CD4-positive, CD25-positive, alpha-beta regulatory T cell (primary cell): ENCODE measurements at regions not wholly inside any gene's neighbourhood (a gene's known extent, or its start where the extent isn't known, plus 50 kb on each side); places are given as distances from the start of the nearest gene placed in this dataset.
"Not testable (repeated sequence)": the region's sequence is repeated elsewhere in the genome, so short reads cannot be mapped to it uniquely, and the experiment has no call there.

Source experiments
- ATAC-seq, 2 donors: fragments of 150-1000 bp; cut with Tn5 transposase; one replicate each; pipeline ENCODE4 v1.10.0; 2021; ENCODE audit warnings: low read depth in 2 of 2, moderate number of reproducible peaks in 2 of 2, moderate library complexity in 1 of 2
- DNase-seq, 3 donors: peaks; one replicate each; pipeline versions ENCODE4 v3.0.0 to v3.0.0-alpha.2; 2012 to 2022; ENCODE audit warnings: mixed read lengths in 1 of 3
- H3K27ac ChIP-seq: one replicate; pipeline ENCODE4 v1.7.0; 2013; ENCODE audit warnings: mild to moderate bottlenecking, low read length; ENCODE audit not compliant: insufficient read depth, poor library complexity, severe bottlenecking
- H3K27me3 ChIP-seq: one replicate; pipeline ENCODE4 v1.7.0; 2013; ENCODE audit warnings: low read length; ENCODE audit not compliant: control insufficient read depth, insufficient read depth
- H3K36me3 ChIP-seq: one replicate; pipeline ENCODE4 v1.7.0; 2013; ENCODE audit warnings: mild to moderate bottlenecking, low read length, moderate library complexity; ENCODE audit not compliant: control insufficient read depth, insufficient read depth
- H3K4me1 ChIP-seq: 2 replicates; pipeline ENCODE4 v1.7.0; 2013; ENCODE audit warnings: mild to moderate bottlenecking, low read length; ENCODE audit not compliant: insufficient read depth, control insufficient read depth, poor library complexity, severe bottlenecking
- H3K4me3 ChIP-seq: one replicate; pipeline ENCODE4 v1.7.0; 2013; ENCODE audit warnings: low read depth, mild to moderate bottlenecking, low read length, moderate library complexity
- H3K9me3 ChIP-seq, 2 experiments: 1 replicate in 1 of 2; 2 replicates in 1 of 2; pipeline ENCODE4 v1.7.0; 2013; ENCODE audit warnings: low read length in 2 of 2, mild to moderate bottlenecking in 1 of 2, moderate library complexity in 1 of 2; ENCODE audit not compliant: control insufficient read depth in 2 of 2
- H3K27ac Mint-ChIP-seq, 3 donors: one replicate each; pipeline ENCODE4 v1.8.0; 2020 to 2022; ENCODE audit warnings: mild to moderate bottlenecking in 3 of 3, mixed read lengths in 3 of 3, moderate library complexity in 2 of 3
- H3K27me3 Mint-ChIP-seq: one replicate; pipeline ENCODE4 v1.8.0; 2022; ENCODE audit warnings: mild to moderate bottlenecking, mixed read lengths
- H3K36me3 Mint-ChIP-seq: one replicate; pipeline ENCODE4 v1.8.0; 2020; ENCODE audit warnings: mixed read lengths
- H3K4me1 Mint-ChIP-seq, 4 donors: one replicate each; pipeline ENCODE4 v1.8.0; 2020 to 2022; ENCODE audit warnings: mixed read lengths in 4 of 4, mild to moderate bottlenecking in 1 of 4
- H3K4me3 Mint-ChIP-seq, 4 donors: one replicate each; pipeline ENCODE4 v1.8.0; 2020 to 2022; ENCODE audit warnings: mild to moderate bottlenecking in 4 of 4, mixed read lengths in 4 of 4, moderate library complexity in 3 of 4
- H3K9me3 Mint-ChIP-seq, 7 donors: one replicate each; pipeline ENCODE4 v1.8.0; 2020 to 2022; ENCODE audit warnings: mixed read lengths in 7 of 7, mild to moderate bottlenecking in 3 of 7, moderate library complexity in 2 of 7

DNA sequence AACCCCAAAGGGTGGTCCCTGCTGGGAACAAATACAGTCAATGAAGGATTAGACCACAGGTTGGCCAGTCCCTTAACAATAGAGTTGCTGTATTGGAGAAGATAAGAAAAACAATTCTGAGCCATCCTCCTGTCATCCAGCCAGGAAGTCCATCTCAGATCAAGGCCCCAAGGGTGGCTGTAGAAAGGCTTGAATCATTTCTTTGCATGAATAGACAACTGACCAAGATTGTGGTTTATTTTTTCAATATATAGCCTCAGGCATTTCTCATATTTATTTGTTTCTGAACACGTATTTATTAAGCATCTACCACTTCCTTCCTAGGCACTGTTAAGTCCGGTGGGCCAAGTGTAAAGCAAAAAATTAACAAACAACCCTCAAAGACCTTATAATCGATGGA, 274.4 kb upstream of the SLC14A2 start:
- Histone ChIP-seq H3K27me3 (no peaks in the 10 kb centered on the region), H3K4me1 (no peaks in the 10 kb centered on the region), H3K27ac (no peak overlapping the region), H3K4me3 (no peak overlapping the region), H3K9me3 (no peaks in the 10 kb centered on the region), H3K36me3 (no peaks in the 10 kb centered on the region)
- ATAC-seq (no peak), DNase-seq (no peak)
- no peak overlapping the region for H3K27ac Mint-ChIP-seq
- H3K4me3 Mint-ChIP-seq = no peak overlapping the region
- no peaks in the 10 kb centered on the region for H3K9me3 Mint-ChIP-seq
- peaks cover 6% of the 10 kb centered on the region for H3K27me3 Mint-ChIP-seq
- no peaks in the 10 kb centered on the region for H3K36me3 Mint-ChIP-seq
- H3K4me1 Mint-ChIP-seq = no peaks in the 10 kb centered on the region

DNA sequence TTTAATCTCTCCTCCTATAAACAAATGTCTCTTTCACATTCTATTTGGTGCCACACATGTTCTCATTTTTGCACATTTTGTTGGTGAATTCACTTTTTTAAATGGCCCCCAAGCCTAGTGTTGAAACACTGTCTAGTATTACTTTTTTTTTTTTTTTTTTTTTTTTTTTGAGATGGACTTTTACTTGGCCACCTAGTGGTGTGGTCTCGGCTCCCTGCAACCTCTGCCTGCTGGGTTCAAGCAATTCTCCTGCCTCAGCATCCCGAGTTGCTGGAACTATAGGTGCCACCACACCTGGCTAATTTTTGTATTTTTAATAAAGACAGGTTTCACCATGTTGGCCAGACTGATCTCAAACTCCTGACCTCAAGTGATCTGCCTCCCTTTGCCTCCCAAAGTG, 273.8 kb upstream of the SLC14A2 start:
- H3K27me3 Mint-ChIP-seq = peaks cover 6% of the 10 kb centered on the region
- H3K9me3 Mint-ChIP-seq = no peaks in the 10 kb centered on the region
- no peak overlapping the region for H3K27ac ChIP-seq
- H3K4me3 ChIP-seq = no peak overlapping the region
- H3K9me3 ChIP-seq = no peaks in the 10 kb centered on the region
- H3K4me1 Mint-ChIP-seq = no peaks in the 10 kb centered on the region
- no peaks in the 10 kb centered on the region for H3K27me3 ChIP-seq
- no peaks in the 10 kb centered on the region for H3K36me3 Mint-ChIP-seq
- ATAC-seq (no peak), DNase-seq (no peak)
- H3K4me3 Mint-ChIP-seq = no peak overlapping the region
- H3K27ac Mint-ChIP-seq = no peak overlapping the region
- no peaks in the 10 kb centered on the region for H3K4me1 ChIP-seq
- H3K36me3 ChIP-seq = no peaks in the 10 kb centered on the region

DNA sequence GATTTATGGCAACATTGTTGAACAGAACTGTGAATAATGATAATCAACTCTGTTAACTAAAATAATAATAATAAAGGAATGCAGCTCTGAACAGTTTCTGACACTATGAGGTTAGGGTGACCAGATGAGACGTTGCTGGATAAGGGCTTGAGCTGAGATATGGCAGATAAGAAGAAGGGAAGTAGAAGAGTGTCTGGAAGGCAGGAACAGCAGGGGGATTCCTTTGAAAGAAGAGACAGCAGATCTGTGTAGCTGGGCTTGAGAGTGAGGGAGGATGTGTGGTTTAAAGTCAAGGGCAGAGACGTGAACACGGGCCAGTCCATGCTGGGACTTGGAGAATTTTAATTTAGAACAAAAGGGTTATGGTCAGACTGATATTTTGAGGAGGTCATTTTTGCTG, 273.1 kb upstream of the SLC14A2 start:
- peak overlapping the region in 1 of 4 donors; percentile 53 for H3K4me3 Mint-ChIP-seq
- H3K27me3 Mint-ChIP-seq = peaks cover 6% of the 10 kb centered on the region

DNA sequence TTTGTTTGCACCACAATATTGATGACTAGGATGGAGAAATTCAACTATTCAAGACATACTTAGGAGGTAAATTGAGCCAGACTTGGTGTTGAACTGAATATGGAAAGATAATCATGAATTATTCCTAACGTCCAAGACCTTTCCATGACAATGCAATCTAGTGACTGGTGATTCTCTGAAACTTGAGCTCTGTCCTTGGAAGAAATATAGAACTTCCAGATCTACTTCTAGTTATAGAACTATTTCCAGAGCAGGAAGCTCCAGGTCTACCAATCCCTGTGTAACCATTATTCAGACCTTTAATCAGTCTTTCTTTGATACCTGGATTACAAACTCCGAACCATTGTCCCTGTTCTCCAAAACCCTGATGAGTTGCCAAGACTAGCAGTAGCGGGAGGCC, 272.6 kb upstream of the SLC14A2 start:
- no peaks in the 10 kb centered on the region for H3K4me1 Mint-ChIP-seq
- ATAC-seq (no peak), DNase-seq (no peak)
- H3K27ac Mint-ChIP-seq = no peak overlapping the region
- H3K36me3 Mint-ChIP-seq = no peaks in the 10 kb centered on the region
- peaks cover 6% of the 10 kb centered on the region for H3K27me3 Mint-ChIP-seq
- H3K9me3 ChIP-seq = no peaks in the 10 kb centered on the region
- H3K36me3 ChIP-seq = no peaks in the 10 kb centered on the region
- H3K9me3 Mint-ChIP-seq = no peaks in the 10 kb centered on the region
- no peaks in the 10 kb centered on the region for H3K4me1 ChIP-seq
- H3K27ac ChIP-seq = no peak overlapping the region
- H3K4me3 Mint-ChIP-seq = no peak overlapping the region
- H3K4me3 ChIP-seq = no peak overlapping the region
- no peaks in the 10 kb centered on the region for H3K27me3 ChIP-seq

More for the DNA sequence above, 273.1 kb upstream of the SLC14A2 start:
- Mint-ChIP-seq H3K36me3 (no peaks in the 10 kb centered on the region), H3K9me3 (no peaks in the 10 kb centered on the region), H3K4me1 (no peaks in the 10 kb centered on the region), H3K27ac (no peak overlapping the region)
- H3K27ac ChIP-seq = no peak overlapping the region
- DNase-seq (no peak), ATAC-seq (no peak)
- H3K36me3 ChIP-seq = no peaks in the 10 kb centered on the region
- H3K9me3 ChIP-seq = no peaks in the 10 kb centered on the region
- no peaks in the 10 kb centered on the region for H3K27me3 ChIP-seq
- no peak overlapping the region for H3K4me3 ChIP-seq
- no peaks in the 10 kb centered on the region for H3K4me1 ChIP-seq

DNA sequence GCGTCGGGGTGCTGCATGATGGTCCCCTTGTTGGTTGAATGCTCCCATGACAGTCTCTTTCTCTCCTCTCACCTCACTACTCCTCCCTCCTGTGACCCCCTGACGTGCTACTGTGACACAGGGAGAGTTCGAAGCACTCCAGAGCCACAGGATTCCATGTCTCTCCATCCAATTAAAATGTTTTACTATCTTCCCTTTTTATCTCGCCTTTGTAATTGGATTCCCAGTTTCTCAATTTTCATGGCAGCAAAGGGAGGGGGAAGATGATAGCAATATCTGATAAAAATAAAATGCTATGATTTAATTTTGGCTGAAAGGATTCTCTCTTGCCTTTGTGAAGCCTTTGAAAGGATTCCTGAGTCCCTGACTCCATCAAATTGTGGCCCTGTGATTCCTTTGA, 271.9 kb upstream of the SLC14A2 start:
- Histone ChIP-seq H3K27me3 (no peaks in the 10 kb centered on the region), H3K36me3 (no peaks in the 10 kb centered on the region), H3K9me3 (no peaks in the 10 kb centered on the region), H3K4me1 (no peaks in the 10 kb centered on the region), H3K27ac (no peak overlapping the region), H3K4me3 (no peak overlapping the region)
- Mint-ChIP-seq H3K4me1 (no peaks in the 10 kb centered on the region), H3K27ac (no peak overlapping the region), H3K27me3 (peaks cover 6% of the 10 kb centered on the region), H3K4me3 (no peak overlapping the region), H3K9me3 (peaks cover 0 to 1% (median 0%) of the 10 kb centered on the region in 7 donors), H3K36me3 (no peaks in the 10 kb centered on the region)
- DNase-seq (no peak), ATAC-seq (no peak)

DNA sequence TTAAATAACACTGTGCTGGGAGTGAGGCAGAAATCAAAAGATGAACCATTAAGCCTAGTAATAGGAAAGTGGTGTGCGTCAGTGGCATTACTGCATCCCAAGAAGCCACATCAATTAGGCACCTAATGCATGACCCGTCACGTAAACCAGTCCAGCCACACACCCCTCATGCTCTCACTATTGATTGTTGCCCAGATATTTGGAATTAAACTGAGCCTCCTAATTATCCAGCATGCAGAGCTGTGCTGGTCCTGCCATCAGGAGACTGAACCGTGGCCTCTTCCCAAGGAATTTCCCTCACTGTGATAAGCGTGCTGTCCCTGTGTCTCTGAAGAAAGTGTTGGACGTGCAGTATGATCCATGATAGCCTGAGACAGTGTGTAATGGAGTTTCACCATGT, 270.6 kb upstream of the SLC14A2 start:
- H3K27ac Mint-ChIP-seq, H3K9me3 ChIP-seq, H3K36me3 ChIP-seq, H3K27ac ChIP-seq, H3K9me3 Mint-ChIP-seq, H3K4me1 Mint-ChIP-seq, H3K27me3 Mint-ChIP-seq, H3K4me3 ChIP-seq, H3K4me1 ChIP-seq, ATAC-seq, H3K36me3 Mint-ChIP-seq, H3K27me3 ChIP-seq, H3K4me3 Mint-ChIP-seq, DNase-seq: not testable (repeated sequence)

DNA sequence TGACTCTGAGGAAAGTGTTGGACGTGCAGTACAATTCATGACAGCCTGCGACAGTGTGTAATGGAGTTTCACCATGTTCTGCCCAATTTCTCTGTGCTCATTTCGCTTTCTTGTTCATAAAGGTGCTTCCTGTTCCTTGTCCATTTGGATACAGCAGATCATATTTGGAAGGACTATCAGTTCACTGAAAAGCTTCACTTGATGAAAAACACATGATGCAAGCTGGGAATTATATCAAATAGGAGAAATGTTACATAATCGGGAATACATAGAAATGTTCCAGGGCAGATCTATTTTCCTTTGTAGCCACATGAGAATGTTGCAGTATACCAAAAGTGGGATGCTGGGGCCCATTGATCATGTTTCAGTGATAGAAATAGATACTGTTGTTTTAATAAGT, 266.3 kb upstream of the SLC14A2 start:
- no peak for ATAC-seq
- Mint-ChIP-seq H3K4me3 (no peak overlapping the region), H3K9me3 (peaks cover 0 to 3% (median 0%) of the 10 kb centered on the region in 7 donors), H3K27me3 (no peaks in the 10 kb centered on the region), H3K36me3 (no peaks in the 10 kb centered on the region), H3K4me1 (no peaks in the 10 kb centered on the region), H3K27ac (no peak overlapping the region)
- H3K4me1 ChIP-seq = no peaks in the 10 kb centered on the region
- no peak overlapping the region for H3K4me3 ChIP-seq
- H3K36me3 ChIP-seq = no peaks in the 10 kb centered on the region
- no peak for DNase-seq
- H3K9me3 ChIP-seq = no peaks in the 10 kb centered on the region
- peaks cover 2% of the 10 kb centered on the region for H3K27me3 ChIP-seq
- H3K27ac ChIP-seq = no peak overlapping the region

DNA sequence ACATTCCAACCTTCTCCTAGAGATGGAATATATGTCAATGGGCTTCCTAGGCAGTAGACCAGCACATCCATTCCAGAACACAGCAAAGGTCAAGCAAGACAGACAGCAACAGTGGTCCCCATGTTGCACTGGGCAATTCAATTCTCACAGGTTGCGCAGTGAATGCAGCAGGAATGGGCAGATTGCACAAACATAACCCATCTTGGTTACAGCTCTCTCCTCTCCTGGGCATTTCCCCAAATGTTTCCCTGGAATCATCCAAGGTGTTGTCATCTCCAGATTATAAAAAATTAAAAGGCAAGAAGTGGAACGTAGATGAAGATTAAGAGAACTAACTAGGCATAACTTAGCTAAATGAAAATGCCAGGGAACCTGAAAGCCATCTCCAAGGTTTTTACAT, 265.8 kb upstream of the SLC14A2 start:
- H3K9me3 ChIP-seq = no peaks in the 10 kb centered on the region
- no peak overlapping the region for H3K4me3 ChIP-seq
- ATAC-seq (no peak), DNase-seq (no peak)
- H3K4me1 Mint-ChIP-seq = no peaks in the 10 kb centered on the region
- peaks cover 2% of the 10 kb centered on the region for H3K27me3 ChIP-seq
- peaks cover 0 to 3% (median 0%) of the 10 kb centered on the region in 7 donors for H3K9me3 Mint-ChIP-seq
- no peaks in the 10 kb centered on the region for H3K36me3 ChIP-seq
- H3K27me3 Mint-ChIP-seq = no peaks in the 10 kb centered on the region
- no peaks in the 10 kb centered on the region for H3K36me3 Mint-ChIP-seq
- H3K27ac Mint-ChIP-seq = no peak overlapping the region
- no peak overlapping the region for H3K4me3 Mint-ChIP-seq
- H3K4me1 ChIP-seq = no peaks in the 10 kb centered on the region
- no peak overlapping the region for H3K27ac ChIP-seq
